ENCODE measurements at regions not wholly inside any gene's neighbourhood (a gene's known extent, or its start where the extent isn't known, plus 50 kb on each side); places are given as distances from the start of the nearest gene placed in this dataset.

GRCh38 chr1:220990427-220991339 lies 111.4 kb downstream of the HLX start:
- H3K4me3 ChIP-seq (ENCODE audit: low read length): no peak overlapping the region
- no peaks in the 10 kb centered on the region for H3K36me3 ChIP-seq (ENCODE audit: control insufficient read depth, insufficient read depth, low read length)
- H3K27me3 ChIP-seq (ENCODE audit: control insufficient read depth, insufficient read depth, low read length): no peaks in the 10 kb centered on the region
- H3K9ac ChIP-seq (ENCODE audit: low read length): no peak overlapping the region
- no peaks in the 10 kb centered on the region for H3K4me1 ChIP-seq (ENCODE audit: control insufficient read depth, insufficient read depth, low read length)
- H3K27ac ChIP-seq (ENCODE audit: low read depth, low read length): no peak overlapping the region

GRCh38 chr1:220991506-220991905 lies 112.3 kb downstream of the HLX start:
- Histone ChIP-seq H3K9ac (ENCODE audit: low read length) (no peak overlapping the region), H3K4me3 (ENCODE audit: low read length) (no peak overlapping the region), H3K27ac (ENCODE audit: low read depth, low read length) (no peak overlapping the region), H3K36me3 (ENCODE audit: control insufficient read depth, insufficient read depth, low read length) (no peaks in the 10 kb centered on the region), H3K4me1 (ENCODE audit: control insufficient read depth, insufficient read depth, low read length) (no peaks in the 10 kb centered on the region), H3K27me3 (ENCODE audit: control insufficient read depth, insufficient read depth, low read length) (no peaks in the 10 kb centered on the region)

GRCh38 chr1:220991959-220992704 lies 112.9 kb downstream of the HLX start:
- peak overlapping the region; percentile 2 for H3K27ac ChIP-seq (ENCODE audit: low read depth, low read length)
- no peaks in the 10 kb centered on the region for H3K4me1 ChIP-seq (ENCODE audit: control insufficient read depth, insufficient read depth, low read length)
- H3K4me3 ChIP-seq (ENCODE audit: low read length): no peak overlapping the region
- no peak overlapping the region for H3K9ac ChIP-seq (ENCODE audit: low read length)
- no peaks in the 10 kb centered on the region for H3K36me3 ChIP-seq (ENCODE audit: control insufficient read depth, insufficient read depth, low read length)
- H3K27me3 ChIP-seq (ENCODE audit: control insufficient read depth, insufficient read depth, low read length): no peaks in the 10 kb centered on the region

GRCh38 chr1:220992705-220993052 lies 113.4 kb downstream of the HLX start:
- Histone ChIP-seq H3K36me3 (ENCODE audit: control insufficient read depth, insufficient read depth, low read length) (no peaks in the 10 kb centered on the region), H3K4me3 (ENCODE audit: low read length) (no peak overlapping the region), H3K4me1 (ENCODE audit: control insufficient read depth, insufficient read depth, low read length) (no peaks in the 10 kb centered on the region), H3K27ac (ENCODE audit: low read depth, low read length) (peak overlapping the region; percentile 2), H3K9ac (ENCODE audit: low read length) (no peak overlapping the region), H3K27me3 (ENCODE audit: control insufficient read depth, insufficient read depth, low read length) (no peaks in the 10 kb centered on the region)

- Histone ChIP-seq H3K4me1 (ENCODE audit: control insufficient read depth, insufficient read depth, low read length) (no peaks in the 10 kb centered on the region), H3K36me3 (ENCODE audit: control insufficient read depth, insufficient read depth, low read length) (no peaks in the 10 kb centered on the region), H3K4me3 (ENCODE audit: low read length) (no peak overlapping the region), H3K27ac (ENCODE audit: low read depth, low read length) (no peak overlapping the region), H3K27me3 (ENCODE audit: control insufficient read depth, insufficient read depth, low read length) (no peaks in the 10 kb centered on the region), H3K9ac (ENCODE audit: low read length) (no peak overlapping the region)
Measured at GRCh38 chr1:220994671-220995070, 115.4 kb downstream of the HLX start.

- H3K9ac ChIP-seq (ENCODE audit: low read length): no peak overlapping the region
- H3K4me3 ChIP-seq (ENCODE audit: low read length): no peak overlapping the region
- H3K27me3 ChIP-seq (ENCODE audit: control insufficient read depth, insufficient read depth, low read length): no peaks in the 10 kb centered on the region
- H3K36me3 ChIP-seq (ENCODE audit: control insufficient read depth, insufficient read depth, low read length): no peaks in the 10 kb centered on the region
- no peak overlapping the region for H3K27ac ChIP-seq (ENCODE audit: low read depth, low read length)
- no peaks in the 10 kb centered on the region for H3K4me1 ChIP-seq (ENCODE audit: control insufficient read depth, insufficient read depth, low read length)
Measured at GRCh38 chr1:220997791-220998190, 118.5 kb downstream of the HLX start.

- Histone ChIP-seq H3K27me3 (ENCODE audit: control insufficient read depth, insufficient read depth, low read length) (no peaks in the 10 kb centered on the region), H3K4me3 (ENCODE audit: low read length) (no peak overlapping the region), H3K36me3 (ENCODE audit: control insufficient read depth, insufficient read depth, low read length) (no peaks in the 10 kb centered on the region), H3K27ac (ENCODE audit: low read depth, low read length) (no peak overlapping the region), H3K4me1 (ENCODE audit: control insufficient read depth, insufficient read depth, low read length) (no peaks in the 10 kb centered on the region), H3K9ac (ENCODE audit: low read length) (no peak overlapping the region)
Measured at GRCh38 chr1:220999872-221000863, 120.9 kb downstream of the HLX start.

- Histone ChIP-seq H3K27ac (ENCODE audit: low read depth, low read length) (no peak overlapping the region), H3K27me3 (ENCODE audit: control insufficient read depth, insufficient read depth, low read length) (no peaks in the 10 kb centered on the region), H3K9ac (ENCODE audit: low read length) (no peak overlapping the region), H3K4me1 (ENCODE audit: control insufficient read depth, insufficient read depth, low read length) (no peaks in the 10 kb centered on the region), H3K36me3 (ENCODE audit: control insufficient read depth, insufficient read depth, low read length) (no peaks in the 10 kb centered on the region), H3K4me3 (ENCODE audit: low read length) (no peak overlapping the region)
Measured at GRCh38 chr1:221001167-221001566, 121.9 kb downstream of the HLX start.

GRCh38 chr1:221002601-221003000 lies 123.4 kb downstream of the HLX start:
- Histone ChIP-seq H3K4me1 (ENCODE audit: control insufficient read depth, insufficient read depth, low read length) (no peaks in the 10 kb centered on the region), H3K27ac (ENCODE audit: low read depth, low read length) (no peak overlapping the region)

GRCh38 chr1:221011145-221011544 lies 131.9 kb downstream of the HLX start:
- Histone ChIP-seq H3K4me3 (ENCODE audit: low read length) (no peak overlapping the region), H3K27me3 (ENCODE audit: control insufficient read depth, insufficient read depth, low read length) (no peaks in the 10 kb centered on the region), H3K27ac (ENCODE audit: low read depth, low read length) (no peak overlapping the region), H3K4me1 (ENCODE audit: control insufficient read depth, insufficient read depth, low read length) (peaks cover 3% of the 10 kb centered on the region), H3K36me3 (ENCODE audit: control insufficient read depth, insufficient read depth, low read length) (no peaks in the 10 kb centered on the region), H3K9ac (ENCODE audit: low read length) (no peak overlapping the region)

More at GRCh38 chr1:221002601-221003000, 123.4 kb downstream of the HLX start:
- H3K4me3 ChIP-seq (ENCODE audit: low read length): no peak overlapping the region
- no peak overlapping the region for H3K9ac ChIP-seq (ENCODE audit: low read length)
- no peaks in the 10 kb centered on the region for H3K36me3 ChIP-seq (ENCODE audit: control insufficient read depth, insufficient read depth, low read length)
- no peaks in the 10 kb centered on the region for H3K27me3 ChIP-seq (ENCODE audit: control insufficient read depth, insufficient read depth, low read length)

GRCh38 chr1:221012120-221012519 lies 132.9 kb downstream of the HLX start:
- no peak overlapping the region for H3K9ac ChIP-seq (ENCODE audit: low read length)
- no peaks in the 10 kb centered on the region for H3K27me3 ChIP-seq (ENCODE audit: control insufficient read depth, insufficient read depth, low read length)
- no peak overlapping the region for H3K27ac ChIP-seq (ENCODE audit: low read depth, low read length)
- H3K4me1 ChIP-seq (ENCODE audit: control insufficient read depth, insufficient read depth, low read length): peaks cover 3% of the 10 kb centered on the region
- no peak overlapping the region for H3K4me3 ChIP-seq (ENCODE audit: low read length)
- no peaks in the 10 kb centered on the region for H3K36me3 ChIP-seq (ENCODE audit: control insufficient read depth, insufficient read depth, low read length)

Measured in rectal smooth muscle tissue (tissue), 1 donor.